Psoas muscle (tissue), 7 donors: ENCODE measurements at regions not wholly inside any gene's neighbourhood (a gene's known extent, or its start where the extent isn't known, plus 50 kb on each side); places are given as distances from the start of the nearest gene placed in this dataset.

Experiments
- ATAC-seq, 4 donors: fragments of 200-7000 bp; cut with Tn5 transposase; one replicate each; pipeline ENCODE4 v1.9.1; 2020; ENCODE audit warnings: moderate library complexity in 3 of 4, mild to moderate bottlenecking in 2 of 4
- DNase-seq, 2 donors: peaks; one replicate each; pipeline ENCODE4 v3.0.0-alpha.2; 2020
- H3K27ac ChIP-seq: fragments of 200-600 bp; one replicate; pipeline ENCODE4 v1.8.0; 2022
- H3K27me3 ChIP-seq, 3 donors: fragments of 200-600 bp in 1 of 3; one replicate each; pipeline versions ENCODE4 v1.6.1 to v1.8.0; 2013 to 2022; ENCODE audit warnings: low read length in 2 of 3, mild to moderate bottlenecking in 2 of 3, moderate library complexity in 1 of 3; ENCODE audit not compliant: insufficient read depth in 3 of 3
- H3K36me3 ChIP-seq, 2 donors: fragments of 200-600 bp in 1 of 2; one replicate each; pipeline versions ENCODE4 v1.6.1 to v1.8.0; 2013 to 2022; ENCODE audit warnings: low read depth in 1 of 2, mild to moderate bottlenecking in 1 of 2, moderate library complexity in 1 of 2; ENCODE audit not compliant: insufficient read depth in 1 of 2
- H3K4me1 ChIP-seq: fragments of 200-600 bp; one replicate; pipeline ENCODE4 v1.8.0; 2022
- H3K4me3 ChIP-seq: fragments of 200-600 bp; one replicate; pipeline ENCODE4 v1.8.0; 2022; ENCODE audit warnings: mild to moderate bottlenecking
- H3K9me3 ChIP-seq: fragments of 200-600 bp; one replicate; pipeline ENCODE4 v1.8.0; 2022
- CTCF ChIP-seq: fragments of 200-600 bp; IDR thresholded peaks from one replicate; pipeline ENCODE4 v1.8.0; 2022; ENCODE audit warnings: antibody characterized with exemption
- WGBS, 3 donors: extraction: QIAGEN DNeasy Blood & Tissue Kit; methylation state at CpG; one replicate each; pipeline versions ENCODE4 v1.1.6 to v1.1.7; 2013; 5-methylcytosine and 5-hydroxymethylcytosine counted together
- intact Hi-C, 2 donors: fragments of 100-400 bp; cut with DNase I; formaldehyde crosslinking; loops; one replicate each; pipeline versions ENCODE4 v1.11.0 to v1.14.2; 2022
- donor health status: healthy with polysubstance abuse.
- donor health status: DM: no; HTN: no; CAD: no; lungs with moderate emphysema.
- donor health status: Bipolar disorder and iron deficiency.
- donor health status: healthy.
- donor health status: DM: yes; HTN: yes; CAD: no.
- donor health status: DM: no; HTN: no; CAD: no.
- donor health status: DM: yes; HTN: yes; CAD: no.

- no peak for DNase-seq
- no peak for ATAC-seq
- 70 to 86% (median 78%) methylated on average over 1 of the region's 1 CpG for WGBS, 3 donors
Observed at GRCh38 chr1:74995821-74996220, 138.4 kb upstream of the LHX8 start.

GRCh38 chr1:75010547-75010946, 123.6 kb upstream of the LHX8 start:
- ATAC-seq: no peak
- no peak for TF ChIP-seq CTCF
- no peak for DNase-seq
- Histone ChIP-seq H3K9me3 (no peaks in the 10 kb centered on the region), H3K4me3 (no peak overlapping the region), H3K27me3 (no peaks in the 10 kb centered on the region), H3K4me1 (no peaks in the 10 kb centered on the region), H3K27ac (no peak overlapping the region), H3K36me3 (no peaks in the 10 kb centered on the region)
- intact Hi-C loops: no loop called here
- 76 to 81% (median 79%) methylated on average over 2 of the region's 2 CpGs for WGBS, 3 donors

More at GRCh38 chr1:74995821-74996220, 138.4 kb upstream of the LHX8 start:
- intact Hi-C loops: no loop called here
- Histone ChIP-seq H3K4me3 (no peak overlapping the region), H3K27ac (no peak overlapping the region), H3K36me3 (no peaks in the 10 kb centered on the region), H3K4me1 (no peaks in the 10 kb centered on the region), H3K27me3 (no peaks in the 10 kb centered on the region), H3K9me3 (no peaks in the 10 kb centered on the region)
- TF ChIP-seq CTCF: no peak

- no peaks in the 10 kb centered on the region for H3K4me1 ChIP-seq
- H3K4me3 ChIP-seq: no peak overlapping the region
- no peaks in the 10 kb centered on the region for H3K9me3 ChIP-seq
- no peak for ATAC-seq
- no peaks in the 10 kb centered on the region for H3K27me3 ChIP-seq
- no peak for TF ChIP-seq CTCF
- DNase-seq: no peak
- H3K36me3 ChIP-seq: no peaks in the 10 kb centered on the region
- no peak overlapping the region for H3K27ac ChIP-seq
- intact Hi-C loops: no loop called here
Observed at GRCh38 chr1:75014250-75014649, 119.9 kb upstream of the LHX8 start.

GRCh38 chr1:75023005-75023404, 111.2 kb upstream of the LHX8 start:
- H3K9me3 ChIP-seq: no peaks in the 10 kb centered on the region
- H3K4me1 ChIP-seq: no peaks in the 10 kb centered on the region
- DNase-seq: no peak
- no peak overlapping the region for H3K27ac ChIP-seq
- 81 to 96% (median 83%) methylated on average over 1 of the region's 1 CpG for WGBS, 3 donors
- no peak for ATAC-seq
- H3K36me3 ChIP-seq: no peaks in the 10 kb centered on the region
- no peak for TF ChIP-seq CTCF
- no peaks in the 10 kb centered on the region for H3K27me3 ChIP-seq
- no peak overlapping the region for H3K4me3 ChIP-seq
- intact Hi-C loops: no loop called here

GRCh38 chr1:75034376-75034775, 99.8 kb upstream of the LHX8 start:
- DNase-seq (no peak), ATAC-seq (no peak)
- Histone ChIP-seq H3K27ac (no peak overlapping the region), H3K36me3 (no peaks in the 10 kb centered on the region), H3K27me3 (no peaks in the 10 kb centered on the region), H3K4me3 (no peak overlapping the region), H3K4me1 (no peaks in the 10 kb centered on the region), H3K9me3 (peaks cover 9% of the 10 kb centered on the region)
- WGBS, 3 donors: 35 to 49% (median 46%) methylated on average over 3 of the region's 3 CpGs
- intact Hi-C loops: no loop called here
- TF ChIP-seq CTCF: no peak
